Astrocyte (in vitro differentiated cells and primary cell): ENCODE measurements at regions not wholly inside any gene's neighbourhood (a gene's known extent, or its start where the extent isn't known, plus 50 kb on each side); places are given as distances from the start of the nearest gene placed in this dataset.

Experiments used
- EZH2 ChIP-seq: IDR thresholded peaks from 2 replicates; pipeline ENCODE4 v1.6.1; 2012; ENCODE audit warnings: mild to moderate bottlenecking, low read length, inconsistent platforms; ENCODE audit not compliant: insufficient read depth
- TF ChIP-seq, protein P1 (sequence below): IDR thresholded peaks from 2 replicates; pipeline ENCODE4 v1.5.1; 2011; ENCODE audit warnings: low read depth, mild to moderate bottlenecking, inconsistent platforms, low read length, moderate library complexity; ENCODE audit not compliant: insufficient read depth

GRCh38 chr3:8213286-8213685 is 288.3 kb upstream of the LMCD1 start:
- TF ChIP-seq, protein P1, sequence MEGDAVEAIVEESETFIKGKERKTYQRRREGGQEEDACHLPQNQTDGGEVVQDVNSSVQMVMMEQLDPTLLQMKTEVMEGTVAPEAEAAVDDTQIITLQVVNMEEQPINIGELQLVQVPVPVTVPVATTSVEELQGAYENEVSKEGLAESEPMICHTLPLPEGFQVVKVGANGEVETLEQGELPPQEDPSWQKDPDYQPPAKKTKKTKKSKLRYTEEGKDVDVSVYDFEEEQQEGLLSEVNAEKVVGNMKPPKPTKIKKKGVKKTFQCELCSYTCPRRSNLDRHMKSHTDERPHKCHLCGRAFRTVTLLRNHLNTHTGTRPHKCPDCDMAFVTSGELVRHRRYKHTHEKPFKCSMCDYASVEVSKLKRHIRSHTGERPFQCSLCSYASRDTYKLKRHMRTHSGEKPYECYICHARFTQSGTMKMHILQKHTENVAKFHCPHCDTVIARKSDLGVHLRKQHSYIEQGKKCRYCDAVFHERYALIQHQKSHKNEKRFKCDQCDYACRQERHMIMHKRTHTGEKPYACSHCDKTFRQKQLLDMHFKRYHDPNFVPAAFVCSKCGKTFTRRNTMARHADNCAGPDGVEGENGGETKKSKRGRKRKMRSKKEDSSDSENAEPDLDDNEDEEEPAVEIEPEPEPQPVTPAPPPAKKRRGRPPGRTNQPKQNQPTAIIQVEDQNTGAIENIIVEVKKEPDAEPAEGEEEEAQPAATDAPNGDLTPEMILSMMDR, result no peak
- no peak for TF ChIP-seq EZH2
